ENCODE measurements at regions not wholly inside any gene's neighbourhood (a gene's known extent, or its start where the extent isn't known, plus 50 kb on each side); places are given as distances from the start of the nearest gene placed in this dataset.

GRCh38 chr7:91424371-91424770, 160.1 kb downstream of the FZD1 start:
- H3K27ac ChIP-seq (replicated peaks), result no peak overlapping the region
- no peaks in the 10 kb centered on the region for H3K4me1 ChIP-seq
- H3K4me3 ChIP-seq, result no peak overlapping the region
- H3K9me3 ChIP-seq (replicated peaks), result no peaks in the 10 kb centered on the region
- no peak for TF ChIP-seq CTCF (IDR thresholded peaks at IDR 0.05; ENCODE audit: borderline replicate concordance)
- DNase-seq, result no peak
- H3K27me3 ChIP-seq (ENCODE audit: low read depth), result no peaks in the 10 kb centered on the region
- no peaks in the 10 kb centered on the region for H3K36me3 ChIP-seq
- intact Hi-C loops (cut with micrococcal nuclease), result no loop called here

- DNase-seq, result no peak
- no peak for TF ChIP-seq CTCF (IDR thresholded peaks at IDR 0.05; ENCODE audit: borderline replicate concordance)
- Histone ChIP-seq H3K27me3 (ENCODE audit: low read depth) (no peaks in the 10 kb centered on the region), H3K36me3 (no peaks in the 10 kb centered on the region), H3K9me3 (replicated peaks) (no peaks in the 10 kb centered on the region), H3K4me3 (no peak overlapping the region), H3K27ac (replicated peaks) (no peak overlapping the region), H3K4me1 (no peaks in the 10 kb centered on the region)
- intact Hi-C loops (cut with micrococcal nuclease), result no loop called here
These were observed 160.9 kb downstream of the FZD1 start for GRCh38 chr7:91425149-91425548.

- intact Hi-C loops (cut with micrococcal nuclease), result no loop called here
- Histone ChIP-seq H3K27ac (replicated peaks) (no peak overlapping the region), H3K36me3 (no peaks in the 10 kb centered on the region), H3K4me1 (no peaks in the 10 kb centered on the region), H3K4me3 (no peak overlapping the region), H3K27me3 (ENCODE audit: low read depth) (no peaks in the 10 kb centered on the region), H3K9me3 (replicated peaks) (peaks cover 11% of the 10 kb centered on the region)
- TF ChIP-seq CTCF (IDR thresholded peaks at IDR 0.05; ENCODE audit: borderline replicate concordance), result no peak
- DNase-seq, result no peak
These were observed 162.8 kb downstream of the FZD1 start for GRCh38 chr7:91427051-91427450.

- peaks cover 26% of the 10 kb centered on the region for H3K9me3 ChIP-seq (replicated peaks)
- no peak overlapping the region for H3K4me3 ChIP-seq
- H3K27ac ChIP-seq (replicated peaks), result no peak overlapping the region
- no peaks in the 10 kb centered on the region for H3K27me3 ChIP-seq (ENCODE audit: low read depth)
- no peak for DNase-seq
- no peaks in the 10 kb centered on the region for H3K36me3 ChIP-seq
- H3K4me1 ChIP-seq, result no peaks in the 10 kb centered on the region
- intact Hi-C loops (cut with micrococcal nuclease), result no loop called here
- no peak for TF ChIP-seq CTCF (IDR thresholded peaks at IDR 0.05; ENCODE audit: borderline replicate concordance)
These were observed 167.4 kb downstream of the FZD1 start for GRCh38 chr7:91431601-91432000.

- no peaks in the 10 kb centered on the region for H3K4me1 ChIP-seq
- no peak for DNase-seq
- H3K4me3 ChIP-seq, result no peak overlapping the region
- H3K27me3 ChIP-seq (ENCODE audit: low read depth), result no peaks in the 10 kb centered on the region
- peaks cover 31% of the 10 kb centered on the region for H3K9me3 ChIP-seq (replicated peaks)
- H3K27ac ChIP-seq (replicated peaks), result no peak overlapping the region
- intact Hi-C loops (cut with micrococcal nuclease), result no loop called here
- no peaks in the 10 kb centered on the region for H3K36me3 ChIP-seq
- no peak for TF ChIP-seq CTCF (IDR thresholded peaks at IDR 0.05; ENCODE audit: borderline replicate concordance)
These were observed 170.6 kb downstream of the FZD1 start for GRCh38 chr7:91434836-91435235.
